RWPE2 (cell line): ENCODE measurements at regions not wholly inside any gene's neighbourhood (a gene's known extent, or its start where the extent isn't known, plus 50 kb on each side); places are given as distances from the start of the nearest gene placed in this dataset.

Experiments used
- ATAC-seq: fragments of 200-7000 bp; cut with Tn5 transposase; 3 replicates; pipeline ENCODE4 v1.9.1; 2021; ENCODE audit warnings: low read depth
- DNase-seq: peaks from one replicate; pipeline ENCODE4 v3.0.0-alpha.2; 2020; ENCODE audit warnings: low spot score
- H3K27ac ChIP-seq: fragments of 450-650 bp; 2 replicates; pipeline ENCODE4 v1.5.1; 2017; ENCODE audit warnings: mild to moderate bottlenecking; ENCODE audit not compliant: poor library complexity, severe bottlenecking
- H3K27me3 ChIP-seq: fragments of 250-450 bp; sonication (Bioruptor Pico); 2 replicates; pipeline ENCODE4 v1.5.1; 2021; ENCODE audit warnings: mild to moderate bottlenecking, moderate library complexity; ENCODE audit not compliant: insufficient read depth, poor library complexity, severe bottlenecking
- H3K36me3 ChIP-seq: fragments of 250-450 bp; sonication (Bioruptor Pico); 2 replicates; pipeline ENCODE4 v1.5.1; 2020; ENCODE audit warnings: low read depth, mild to moderate bottlenecking, moderate library complexity
- H3K4me1 ChIP-seq: fragments of 250-450 bp; sonication (Bioruptor Pico); 2 replicates; pipeline ENCODE4 v1.5.1; 2021; ENCODE audit warnings: mild to moderate bottlenecking, moderate library complexity; ENCODE audit not compliant: insufficient read depth, poor library complexity, severe bottlenecking
- H3K4me3 ChIP-seq: fragments of 250-450 bp; sonication (Bioruptor Pico); 2 replicates; pipeline ENCODE4 v1.5.1; 2021; ENCODE audit warnings: mild to moderate bottlenecking, moderate library complexity; ENCODE audit not compliant: severe bottlenecking
- H3K9me3 ChIP-seq: fragments of 250-450 bp; sonication (Bioruptor Pico); 2 replicates; pipeline ENCODE4 v1.5.1; 2021; ENCODE audit warnings: mild to moderate bottlenecking, moderate library complexity; ENCODE audit not compliant: severe bottlenecking
- TF ChIP-seq, protein P1 (sequence below): fragments of 450-650 bp; IDR thresholded peaks from one replicate; pipeline ENCODE4 v1.5.1; 2017; ENCODE audit warnings: mild to moderate bottlenecking, moderate library complexity; ENCODE audit not compliant: poor library complexity, severe bottlenecking

DNA sequence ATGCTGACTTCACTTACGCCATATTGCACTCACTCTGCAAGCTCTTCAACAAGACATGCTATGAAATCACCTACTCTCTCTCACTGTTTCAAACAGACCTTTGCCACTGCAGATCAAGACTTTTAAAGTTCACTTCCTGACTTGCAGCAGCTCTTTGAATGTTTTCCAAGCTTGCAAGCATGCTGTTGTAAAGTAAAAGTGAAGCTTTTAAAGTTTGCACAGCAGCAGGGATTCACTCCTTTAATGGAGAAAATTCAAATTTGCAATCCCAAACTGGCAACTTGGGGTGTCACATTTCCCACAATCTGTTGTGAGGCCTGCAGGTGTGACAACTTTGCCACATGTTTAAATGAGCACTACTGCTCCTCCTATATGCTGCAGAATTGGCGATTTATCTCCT is 270.9 kb downstream of the ALX1 start:
- H3K4me1 ChIP-seq, result no peaks in the 10 kb centered on the region
- DNase-seq (no peak), ATAC-seq (no peak)
- H3K4me3 ChIP-seq, result no peak overlapping the region
- peaks cover 2% of the 10 kb centered on the region for H3K9me3 ChIP-seq
- TF ChIP-seq, protein P1, sequence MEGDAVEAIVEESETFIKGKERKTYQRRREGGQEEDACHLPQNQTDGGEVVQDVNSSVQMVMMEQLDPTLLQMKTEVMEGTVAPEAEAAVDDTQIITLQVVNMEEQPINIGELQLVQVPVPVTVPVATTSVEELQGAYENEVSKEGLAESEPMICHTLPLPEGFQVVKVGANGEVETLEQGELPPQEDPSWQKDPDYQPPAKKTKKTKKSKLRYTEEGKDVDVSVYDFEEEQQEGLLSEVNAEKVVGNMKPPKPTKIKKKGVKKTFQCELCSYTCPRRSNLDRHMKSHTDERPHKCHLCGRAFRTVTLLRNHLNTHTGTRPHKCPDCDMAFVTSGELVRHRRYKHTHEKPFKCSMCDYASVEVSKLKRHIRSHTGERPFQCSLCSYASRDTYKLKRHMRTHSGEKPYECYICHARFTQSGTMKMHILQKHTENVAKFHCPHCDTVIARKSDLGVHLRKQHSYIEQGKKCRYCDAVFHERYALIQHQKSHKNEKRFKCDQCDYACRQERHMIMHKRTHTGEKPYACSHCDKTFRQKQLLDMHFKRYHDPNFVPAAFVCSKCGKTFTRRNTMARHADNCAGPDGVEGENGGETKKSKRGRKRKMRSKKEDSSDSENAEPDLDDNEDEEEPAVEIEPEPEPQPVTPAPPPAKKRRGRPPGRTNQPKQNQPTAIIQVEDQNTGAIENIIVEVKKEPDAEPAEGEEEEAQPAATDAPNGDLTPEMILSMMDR, result no peak
- H3K27ac ChIP-seq, result no peak overlapping the region
- no peaks in the 10 kb centered on the region for H3K27me3 ChIP-seq
- H3K36me3 ChIP-seq, result no peaks in the 10 kb centered on the region

DNA sequence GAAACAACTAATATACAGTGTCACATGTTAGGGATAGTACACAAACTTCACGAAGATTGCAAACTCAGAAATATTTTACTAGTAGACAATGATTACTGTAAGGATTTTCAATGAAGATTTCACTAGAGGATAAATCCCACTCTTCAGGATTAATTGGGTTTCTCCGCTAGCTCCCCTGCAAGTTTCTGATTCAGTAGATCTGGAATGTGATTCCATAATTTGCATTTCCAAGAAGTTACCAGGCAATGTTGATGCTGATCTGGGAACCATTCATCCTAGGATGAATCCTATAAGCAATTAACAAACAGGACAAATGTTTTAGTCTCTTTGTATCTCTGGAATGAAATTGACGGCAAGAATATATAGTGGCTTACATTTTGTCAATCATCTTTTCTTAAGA is 272.4 kb downstream of the ALX1 start:
- Histone ChIP-seq H3K9me3 (peaks cover 2% of the 10 kb centered on the region), H3K27me3 (no peaks in the 10 kb centered on the region), H3K27ac (no peak overlapping the region), H3K4me3 (no peak overlapping the region), H3K36me3 (no peaks in the 10 kb centered on the region), H3K4me1 (no peaks in the 10 kb centered on the region)
- TF ChIP-seq, protein P1, result no peak
- no peak for DNase-seq
- ATAC-seq, result no peak

DNA sequence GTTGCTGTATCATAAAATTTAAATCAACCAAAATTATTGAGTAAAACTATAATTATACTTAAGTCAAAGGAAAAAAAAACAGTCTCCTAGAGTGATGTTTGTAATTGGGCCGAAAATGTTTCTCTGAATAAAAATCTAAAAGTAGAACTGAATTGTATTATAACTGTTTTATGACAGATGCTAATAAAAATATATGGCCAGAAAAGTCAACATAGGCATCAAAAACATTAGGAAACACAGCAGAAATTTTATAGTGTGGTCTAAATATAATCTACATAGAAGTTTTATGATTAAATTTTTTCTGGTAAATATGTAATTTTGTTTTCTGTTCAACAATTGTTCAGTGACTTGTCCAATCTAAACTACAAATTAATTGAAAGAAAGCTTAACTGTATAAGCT is 277.8 kb downstream of the ALX1 start:
- H3K9me3 ChIP-seq, result peaks cover 2% of the 10 kb centered on the region
- TF ChIP-seq, protein P1, result no peak
- ATAC-seq (no peak), DNase-seq (no peak)
- H3K4me1 ChIP-seq, result no peaks in the 10 kb centered on the region
- H3K27ac ChIP-seq, result no peak overlapping the region
- no peaks in the 10 kb centered on the region for H3K36me3 ChIP-seq
- no peaks in the 10 kb centered on the region for H3K27me3 ChIP-seq
- no peak overlapping the region for H3K4me3 ChIP-seq

DNA sequence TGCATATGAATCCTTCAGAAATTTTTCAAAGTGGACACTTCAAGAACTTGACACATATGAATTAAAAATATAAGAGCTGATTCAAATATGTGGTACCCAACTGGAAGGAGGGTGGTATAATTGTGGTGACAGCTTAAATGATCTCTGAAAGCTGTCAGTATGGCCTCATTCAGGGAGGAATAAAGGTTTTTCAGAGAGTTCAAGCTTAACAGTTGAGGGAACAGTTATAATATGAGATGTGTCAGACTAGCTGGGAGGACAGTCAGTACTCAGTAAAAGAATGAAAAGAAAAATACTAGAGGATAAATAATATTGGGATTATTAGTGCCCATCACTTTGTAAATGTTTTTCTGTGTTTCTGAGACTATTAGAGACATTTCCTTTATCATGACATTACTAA is 277.5 kb downstream of the RASSF9 start:
- H3K9me3 ChIP-seq, result no peaks in the 10 kb centered on the region
- H3K27me3 ChIP-seq, result no peaks in the 10 kb centered on the region
- H3K36me3 ChIP-seq, result no peaks in the 10 kb centered on the region
- no peak for DNase-seq
- TF ChIP-seq, protein P1, result no peak
- no peak overlapping the region for H3K27ac ChIP-seq
- H3K4me1 ChIP-seq, result no peaks in the 10 kb centered on the region
- no peak for ATAC-seq
- H3K4me3 ChIP-seq, result no peak overlapping the region

DNA sequence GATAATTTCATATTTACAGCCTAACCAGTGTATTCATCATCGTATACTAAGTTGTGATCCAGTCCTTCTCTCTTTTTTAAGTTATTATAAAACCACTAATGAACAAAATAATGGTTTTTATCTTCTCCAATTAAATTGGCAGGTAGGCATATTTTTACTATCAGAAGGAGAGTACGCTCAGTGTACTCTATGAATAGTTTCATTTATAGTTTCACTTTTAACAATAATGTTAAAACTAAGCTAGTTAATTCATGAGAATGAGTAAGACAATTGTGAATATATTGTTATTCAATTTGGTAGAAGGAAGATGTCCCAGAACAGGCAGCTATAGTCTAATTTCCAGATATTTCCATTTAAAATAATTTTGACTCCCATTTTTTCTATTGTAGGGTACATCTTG is 277.1 kb downstream of the RASSF9 start:
- TF ChIP-seq, protein P1, result no peak
- no peaks in the 10 kb centered on the region for H3K4me1 ChIP-seq
- no peak overlapping the region for H3K27ac ChIP-seq
- DNase-seq (no peak), ATAC-seq (no peak)
- no peak overlapping the region for H3K4me3 ChIP-seq
- no peaks in the 10 kb centered on the region for H3K9me3 ChIP-seq
- H3K27me3 ChIP-seq, result no peaks in the 10 kb centered on the region
- H3K36me3 ChIP-seq, result no peaks in the 10 kb centered on the region
